ENCODE measurements at regions not wholly inside any gene's neighbourhood (a gene's known extent, or its start where the extent isn't known, plus 50 kb on each side); places are given as distances from the start of the nearest gene placed in this dataset.

DNA sequence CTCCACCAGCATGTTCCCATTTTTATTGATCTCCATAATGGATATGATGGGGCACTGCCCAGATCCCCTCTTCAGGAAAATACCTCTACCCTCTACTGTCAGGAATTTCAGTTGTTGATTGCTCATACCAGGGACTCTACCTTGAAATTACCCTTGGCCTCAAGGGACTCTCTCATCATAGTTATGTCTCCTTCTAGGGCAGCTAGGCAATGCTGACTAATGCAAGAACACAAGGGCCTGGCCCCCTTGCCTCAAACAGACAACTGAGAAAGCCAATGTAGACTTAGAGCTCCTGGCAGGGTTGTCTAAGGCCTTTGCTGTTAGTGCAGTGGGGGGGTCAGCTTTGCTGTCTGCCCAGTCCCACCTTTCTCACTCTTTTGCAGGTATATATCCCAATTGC is 493.1 kb downstream of the BTBD3 start:
- Histone ChIP-seq H2BK12ac (ENCODE audit: low read depth, low read length) (no peak overlapping the region), H3K23ac (ENCODE audit: insufficient read length) (no peak overlapping the region), H3K9me3 (ENCODE audit: insufficient read depth in 2 of 2, low read depth in 1 of 2, low read length in 1 of 2) (peaks cover 9 to 12% of the 10 kb centered on the region in 2 experiments; a peak in 3 of 4 replicates), H2BK15ac (ENCODE audit: low read length) (no peak overlapping the region), H4K5ac (ENCODE audit: insufficient read length, low read depth, low read length) (no peak overlapping the region), H3K14ac (ENCODE audit: insufficient read length) (no peak overlapping the region), H4K8ac (ENCODE audit: extremely low read depth, insufficient read depth, low read length) (no peak overlapping the region), H2BK5ac (ENCODE audit: low read depth, low read length) (no peak overlapping the region), H3K27ac (ENCODE audit: low read depth, low read length) (no peak overlapping the region), H3K79me2 (ENCODE audit: control insufficient read depth in 1 of 2, insufficient read depth in 2 of 2, low read length in 2 of 2) (no peaks in the 10 kb centered on the region), H3K23me2 (ENCODE audit: low read depth, low read length) (no peaks in the 10 kb centered on the region), H3K9ac (replicated peaks in 1 of 4; ENCODE audit: extremely low read depth in 1 of 4, low read depth in 3 of 4, low read length in 3 of 4) (no peak overlapping the region), H4K91ac (replicated peaks; ENCODE audit: insufficient read length, low read length) (no peak overlapping the region), H3K79me1 (ENCODE audit: low read depth, low read length) (no peaks in the 10 kb centered on the region), H3K4me3 (ENCODE audit: extremely low read depth in 1 of 4, insufficient read depth in 2 of 4, low read depth in 3 of 4, low read length in 4 of 4) (no peak overlapping the region), H2BK20ac (ENCODE audit: low read length) (no peak overlapping the region), H3K27me3 (replicated peaks in 1 of 4; ENCODE audit: control insufficient read depth in 3 of 4, extremely low read depth in 1 of 4, insufficient read depth in 3 of 4, low read length in 3 of 4) (no peaks in the 10 kb centered on the region), H4K20me1 (replicated peaks in 1 of 2; ENCODE audit: control insufficient read depth in 1 of 2, insufficient read depth in 2 of 2, low read length in 2 of 2) (no peaks in the 10 kb centered on the region), H2AFZ (ENCODE audit: low read length) (no peak overlapping the region), H2BK120ac (replicated peaks; ENCODE audit: low read depth, low read length) (no peak overlapping the region), H3K4ac (replicated peaks; ENCODE audit: insufficient read length, low read depth, low read length) (no peak overlapping the region), H3K56ac (replicated peaks; ENCODE audit: insufficient read length, low read depth, low read length) (no peak overlapping the region), H3K4me1 (replicated peaks in 1 of 4; ENCODE audit: control insufficient read depth in 3 of 4, insufficient read depth in 4 of 4, low read length in 3 of 4) (no peaks in the 10 kb centered on the region), H3K36me3 (ENCODE audit: control insufficient read depth in 2 of 4, insufficient read depth in 4 of 4, low read length in 3 of 4) (no peaks in the 10 kb centered on the region; a peak in 1 of 8 replicates), H3K18ac (ENCODE audit: extremely low read depth, low read length) (no peak overlapping the region), H3K4me2 (ENCODE audit: insufficient read depth in 1 of 2, low read depth in 2 of 2, low read length in 2 of 2) (no peak overlapping the region), H2AK5ac (ENCODE audit: low read depth, low read length) (no peak overlapping the region)
- FAIRE-seq (no peak), DNase-seq (ENCODE audit: low read depth in 1 of 2, low spot score in 2 of 2) (no peak)
- CTCF ChIA-PET (ENCODE audit: partially characterized antibody) = interaction anchor here (0.6 to 1.5 kb wide), 2 partner anchors 16 to 131 kb away, joined by 3 to 6 read pairs; no protein-coding TSS in a partner anchor
- POLR2A ChIA-PET (ENCODE audit: partially characterized antibody) = no interaction called here
- no peak for TF ChIP-seq SAP30 (IDR thresholded peaks at IDR 0.05; ENCODE audit: insufficient read depth, insufficient replicate concordance, low read length)
- TF ChIP-seq BRCA1 (IDR thresholded peaks at IDR 0.05; ENCODE audit: low read depth, low read length) = no peak
- TF ChIP-seq EGR1 (IDR thresholded peaks at IDR 0.05; ENCODE audit: borderline replicate concordance, low read depth, low read length) = no peak
- TF ChIP-seq KDM5A (IDR thresholded peaks at IDR 0.05; ENCODE audit: low read length) = no peak
- no peak for TF ChIP-seq CTBP2 (IDR thresholded peaks at IDR 0.05; ENCODE audit: borderline replicate concordance, insufficient read depth, insufficient read length, low read length)
- no peak for TF ChIP-seq RBBP5 (IDR thresholded peaks at IDR 0.05; ENCODE audit: borderline replicate concordance, low read depth, low read length)
- no peak for TF ChIP-seq RAD21 (IDR thresholded peaks at IDR 0.05 in 1 of 2, conservative IDR thresholded peaks at IDR 0.05 in 1 of 2; ENCODE audit: low read depth in 2 of 2, low read length in 2 of 2)
- TF ChIP-seq, protein P1, sequence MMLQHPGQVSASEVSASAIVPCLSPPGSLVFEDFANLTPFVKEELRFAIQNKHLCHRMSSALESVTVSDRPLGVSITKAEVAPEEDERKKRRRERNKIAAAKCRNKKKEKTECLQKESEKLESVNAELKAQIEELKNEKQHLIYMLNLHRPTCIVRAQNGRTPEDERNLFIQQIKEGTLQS (IDR thresholded peaks at IDR 0.05; ENCODE audit: insufficient read depth, low read depth, low read length) = no peak
- no peak for TF ChIP-seq EP300 (IDR thresholded peaks at IDR 0.05; ENCODE audit: borderline replicate concordance in 1 of 2, low read depth in 2 of 2, low read length in 2 of 2)
- TF ChIP-seq HDAC2 (IDR thresholded peaks at IDR 0.05; ENCODE audit: borderline replicate concordance in 1 of 2, low read depth in 2 of 2, low read length in 2 of 2) = no peak
- TF ChIP-seq KDM1A (IDR thresholded peaks at IDR 0.05; ENCODE audit: borderline replicate concordance, low read length) = no peak
- TF ChIP-seq SP2 (IDR thresholded peaks at IDR 0.05; ENCODE audit: low read length) = no peak
- no peak for TF ChIP-seq SIX5 (IDR thresholded peaks at IDR 0.05; ENCODE audit: low read depth, low read length)
- no peak for TF ChIP-seq BACH1 (IDR thresholded peaks at IDR 0.05; ENCODE audit: low read length)

All from H1 (cell line).